Activated naive CD8-positive, alpha-beta T cell treated with anti-CD3 and anti-CD28 coated beads, Interleukin-2, amount 10 ng/mL, durations not matched to agents 7 days and 5 days (primary cell): ENCODE measurements at regions not wholly inside any gene's neighbourhood (a gene's known extent, or its start where the extent isn't known, plus 50 kb on each side); places are given as distances from the start of the nearest gene placed in this dataset.

ENCODE experiments used
- ATAC-seq: fragments of 150-1000 bp; cut with Tn5 transposase; one replicate; pipeline ENCODE4 v1.10.0; 2021; ENCODE audit warnings: low read depth, moderate library complexity
- POLR2A ChIA-PET: fragments of 350-600 bp; sonication (Branson Sonifier 250); formaldehyde crosslinking; loops from one replicate; lab custom pipeline; 2021; ENCODE audit warnings: antibody characterized with exemption; lab: Charles Lee
- DNase-seq: peaks from one replicate; pipeline ENCODE4 v3.0.0; 2021
- H3K27ac Mint-ChIP-seq: one replicate; pipeline ENCODE4 v1.8.0; 2022; ENCODE audit warnings: mild to moderate bottlenecking, mixed read lengths
- H3K27me3 Mint-ChIP-seq: one replicate; pipeline ENCODE4 v1.8.0; 2022; ENCODE audit warnings: mild to moderate bottlenecking, moderate library complexity, mixed read lengths
- H3K36me3 Mint-ChIP-seq: one replicate; pipeline ENCODE4 v1.8.0; 2021; ENCODE audit warnings: mild to moderate bottlenecking, mixed read lengths
- H3K4me1 Mint-ChIP-seq: one replicate; pipeline ENCODE4 v1.8.0; 2021; ENCODE audit warnings: mixed read lengths
- H3K4me3 Mint-ChIP-seq: one replicate; pipeline ENCODE4 v1.8.0; 2022; ENCODE audit warnings: mild to moderate bottlenecking, moderate library complexity, mixed read lengths
- H3K9me3 Mint-ChIP-seq: one replicate; pipeline ENCODE4 v1.8.0; 2021; ENCODE audit warnings: mixed read lengths

DNA sequence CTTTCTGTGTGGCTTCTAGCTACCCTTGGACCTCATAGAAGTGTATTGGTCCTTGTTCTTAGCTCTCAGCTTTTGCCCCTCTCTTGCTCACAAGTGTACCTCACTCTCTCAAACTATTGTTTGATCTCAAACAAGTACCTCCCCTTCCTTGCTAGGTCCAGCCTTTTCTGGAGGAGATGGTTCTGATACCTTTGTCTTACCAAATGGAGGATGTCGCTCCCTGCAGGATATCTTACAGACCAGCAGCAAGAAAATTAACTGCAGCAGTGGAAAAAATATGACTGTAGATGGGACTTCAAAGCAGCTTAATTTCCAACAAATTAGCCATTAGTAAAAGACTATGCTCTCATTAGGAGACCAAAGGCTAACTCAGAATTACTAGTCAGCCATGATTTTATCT is 388.1 kb upstream of the ROBO2 start:
- Mint-ChIP-seq H3K9me3 (no peaks in the 10 kb centered on the region), H3K4me3 (no peak overlapping the region), H3K27ac (no peak overlapping the region), H3K27me3 (no peaks in the 10 kb centered on the region), H3K36me3 (no peaks in the 10 kb centered on the region), H3K4me1 (no peaks in the 10 kb centered on the region)
- no peak for DNase-seq
- no peak for ATAC-seq
- POLR2A ChIA-PET, result no interaction called here

DNA sequence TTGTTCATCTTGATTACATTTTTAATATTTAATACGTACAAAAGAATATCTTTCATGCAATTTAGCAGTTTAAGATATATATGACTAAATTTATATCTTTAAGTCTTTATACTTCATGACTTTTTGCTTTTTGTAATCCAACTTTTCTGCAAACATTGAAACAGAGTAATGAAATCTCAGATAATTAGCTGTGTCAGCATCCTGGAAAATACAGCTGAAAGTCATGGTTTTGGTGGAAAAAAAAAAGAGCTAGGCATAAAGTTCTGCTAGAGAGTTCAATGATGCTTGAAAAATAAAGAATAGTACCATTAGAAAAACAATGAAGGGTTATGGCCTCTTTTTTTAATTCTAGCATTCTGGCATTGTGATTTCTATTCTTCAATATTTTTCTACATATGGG is 387.4 kb upstream of the ROBO2 start:
- Mint-ChIP-seq H3K4me1 (no peaks in the 10 kb centered on the region), H3K9me3 (no peaks in the 10 kb centered on the region), H3K27ac (no peak overlapping the region), H3K4me3 (no peak overlapping the region), H3K27me3 (no peaks in the 10 kb centered on the region), H3K36me3 (no peaks in the 10 kb centered on the region)
- DNase-seq, result no peak
- POLR2A ChIA-PET, result no interaction called here
- no peak for ATAC-seq

DNA sequence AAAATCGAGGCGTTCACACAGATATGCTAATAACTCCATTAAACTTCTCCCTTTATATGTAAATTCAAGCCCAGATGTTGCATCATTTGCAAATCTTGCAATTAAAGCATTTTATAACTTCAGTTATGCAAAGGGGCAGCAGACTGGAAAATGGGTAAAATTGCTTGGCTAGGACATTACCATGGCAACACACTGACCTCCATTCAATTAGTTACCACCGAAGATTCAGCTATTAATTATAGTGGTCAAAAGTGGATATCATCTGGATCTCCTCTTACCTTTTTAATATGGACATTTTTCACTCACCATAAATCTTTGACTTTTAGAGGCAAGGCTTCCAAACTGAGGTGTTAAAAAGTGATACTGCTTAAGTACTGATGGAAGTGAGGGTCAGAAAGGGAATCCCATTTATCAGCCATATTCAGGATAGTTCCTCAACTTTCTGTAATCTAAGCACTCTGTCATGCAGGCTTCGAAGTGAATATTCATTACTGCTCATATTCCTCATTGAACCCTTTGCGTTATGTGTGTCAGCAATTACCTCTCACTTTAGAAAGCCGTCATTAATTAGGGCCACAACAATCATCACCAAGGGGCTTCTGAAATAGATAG is 386.2 kb upstream of the ROBO2 start:
- ATAC-seq (no peak), DNase-seq (no peak)
- Mint-ChIP-seq H3K36me3 (no peaks in the 10 kb centered on the region), H3K4me1 (no peaks in the 10 kb centered on the region), H3K4me3 (no peak overlapping the region), H3K27ac (no peak overlapping the region), H3K9me3 (no peaks in the 10 kb centered on the region), H3K27me3 (no peaks in the 10 kb centered on the region)
- POLR2A ChIA-PET, result no interaction called here

DNA sequence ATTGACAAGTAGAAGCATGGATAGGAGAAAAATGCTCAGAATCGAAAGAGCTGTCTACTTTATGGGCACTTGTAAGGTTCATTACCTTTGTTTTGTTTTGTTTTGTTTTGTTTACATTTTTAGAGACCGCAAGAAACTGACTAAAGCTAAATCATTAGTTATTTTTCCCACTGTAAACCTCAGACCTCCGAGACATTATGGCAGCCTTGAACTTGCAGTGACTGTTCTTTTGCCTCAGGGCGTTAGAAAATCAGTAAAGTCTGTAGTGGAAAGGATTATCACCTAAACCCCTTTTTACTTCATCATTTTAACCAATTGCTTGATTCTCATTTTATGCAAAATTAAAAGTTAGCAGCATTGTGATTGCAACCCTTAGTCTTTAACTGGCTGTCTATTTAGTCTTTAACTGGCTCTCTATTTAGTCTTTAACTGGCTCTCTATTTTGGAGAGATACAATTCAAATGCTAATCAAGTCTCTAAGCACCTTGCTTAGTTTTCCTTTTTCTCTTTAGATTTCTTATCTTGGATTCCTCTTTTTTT is 383.3 kb upstream of the ROBO2 start:
- no peaks in the 10 kb centered on the region for H3K36me3 Mint-ChIP-seq

GRCh38 chr3:76657909-76658308 is 382.0 kb upstream of the ROBO2 start:
- Mint-ChIP-seq H3K4me3 (no peak overlapping the region), H3K27ac (no peak overlapping the region), H3K36me3 (no peaks in the 10 kb centered on the region), H3K4me1 (no peaks in the 10 kb centered on the region), H3K27me3 (no peaks in the 10 kb centered on the region), H3K9me3 (no peaks in the 10 kb centered on the region)
- ATAC-seq (no peak), DNase-seq (no peak)
- POLR2A ChIA-PET, result no interaction called here

More for the DNA sequence above, 383.3 kb upstream of the ROBO2 start:
- Mint-ChIP-seq H3K27me3 (no peaks in the 10 kb centered on the region), H3K9me3 (no peaks in the 10 kb centered on the region), H3K4me1 (no peaks in the 10 kb centered on the region), H3K27ac (no peak overlapping the region), H3K4me3 (no peak overlapping the region)
- ATAC-seq, result no peak
- POLR2A ChIA-PET, result no interaction called here
- DNase-seq, result no peak

DNA sequence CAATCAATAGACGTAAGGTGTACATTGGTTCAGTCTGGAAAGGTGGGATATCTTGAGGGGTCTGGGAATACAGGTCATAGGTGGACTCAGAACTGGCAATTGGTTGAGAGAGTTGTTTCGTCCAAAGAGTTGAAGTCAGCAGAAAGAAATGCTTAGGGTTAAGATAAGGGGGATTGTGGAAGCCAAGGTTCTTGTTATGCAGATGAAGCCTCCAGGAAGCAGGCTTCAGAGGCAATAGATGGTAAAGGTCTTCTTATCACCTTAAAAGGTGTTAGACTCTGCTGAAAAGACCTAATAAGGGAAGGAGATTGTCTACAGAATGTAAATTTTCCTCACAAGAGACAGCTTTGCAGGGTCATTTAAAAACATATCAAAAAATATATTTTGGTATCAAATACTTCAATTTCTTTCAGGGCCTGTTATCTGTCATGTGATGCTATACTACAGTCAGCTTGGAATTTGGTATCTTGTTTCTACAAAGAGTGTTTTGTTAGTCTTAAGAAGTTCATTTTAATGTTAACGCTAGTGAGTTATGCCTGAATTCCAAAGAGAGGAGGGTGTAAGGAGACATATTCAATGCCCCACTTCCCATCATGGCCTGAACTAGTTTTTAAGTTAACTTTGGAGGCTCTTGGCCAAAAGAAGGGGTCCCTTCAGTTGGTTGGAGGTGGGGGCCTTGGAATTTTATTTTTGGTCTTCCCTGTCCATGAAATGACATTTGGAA is 378.2 kb upstream of the ROBO2 start:
- H3K27me3 Mint-ChIP-seq, result no peaks in the 10 kb centered on the region
- H3K4me1 Mint-ChIP-seq, result no peaks in the 10 kb centered on the region
- no peak overlapping the region for H3K27ac Mint-ChIP-seq
- no peak overlapping the region for H3K4me3 Mint-ChIP-seq
- POLR2A ChIA-PET, result no interaction called here
- DNase-seq (no peak), ATAC-seq (no peak)
- H3K36me3 Mint-ChIP-seq, result no peaks in the 10 kb centered on the region
- no peaks in the 10 kb centered on the region for H3K9me3 Mint-ChIP-seq

- Mint-ChIP-seq H3K4me1 (no peaks in the 10 kb centered on the region), H3K36me3 (no peaks in the 10 kb centered on the region), H3K27me3 (no peaks in the 10 kb centered on the region), H3K9me3 (no peaks in the 10 kb centered on the region), H3K4me3 (no peak overlapping the region), H3K27ac (no peak overlapping the region)
- ATAC-seq (no peak), DNase-seq (no peak)
- POLR2A ChIA-PET, result no interaction called here
Measured at GRCh38 chr3:76664816-76665215, 375.1 kb upstream of the ROBO2 start.

DNA sequence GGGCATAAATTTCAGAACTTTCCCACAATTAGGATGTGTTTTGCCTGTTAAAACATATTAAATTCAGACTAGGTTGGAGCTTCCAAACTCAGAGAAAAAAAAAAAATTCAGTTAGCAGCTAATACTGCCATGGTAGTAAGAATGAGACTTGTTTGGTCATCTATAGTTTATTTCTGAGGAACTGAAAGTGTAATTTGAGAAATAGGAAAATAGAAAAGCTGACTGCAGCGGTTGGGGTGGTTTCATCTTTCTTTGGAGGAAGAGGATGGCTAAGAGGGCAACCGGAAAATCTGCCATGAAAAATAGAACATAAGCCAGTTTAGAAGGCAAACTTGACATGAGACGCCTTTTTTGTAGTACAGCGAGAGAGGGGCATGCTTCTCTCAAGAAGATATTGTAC is 371.2 kb upstream of the ROBO2 start:
- Mint-ChIP-seq H3K9me3 (peaks cover 1% of the 10 kb centered on the region), H3K4me1 (no peaks in the 10 kb centered on the region)

GRCh38 chr3:76669322-76669721 is 370.6 kb upstream of the ROBO2 start:
- POLR2A ChIA-PET, result no interaction called here
- Mint-ChIP-seq H3K4me3 (no peak overlapping the region), H3K9me3 (peaks cover 1% of the 10 kb centered on the region), H3K36me3 (no peaks in the 10 kb centered on the region), H3K27me3 (no peaks in the 10 kb centered on the region), H3K4me1 (no peaks in the 10 kb centered on the region), H3K27ac (no peak overlapping the region)
- no peak for ATAC-seq
- DNase-seq, result no peak

More for the DNA sequence above, 371.2 kb upstream of the ROBO2 start:
- DNase-seq (no peak), ATAC-seq (no peak)
- H3K4me3 Mint-ChIP-seq, result no peak overlapping the region
- no peaks in the 10 kb centered on the region for H3K36me3 Mint-ChIP-seq
- no peaks in the 10 kb centered on the region for H3K27me3 Mint-ChIP-seq
- H3K27ac Mint-ChIP-seq, result no peak overlapping the region
- POLR2A ChIA-PET, result no interaction called here

DNA sequence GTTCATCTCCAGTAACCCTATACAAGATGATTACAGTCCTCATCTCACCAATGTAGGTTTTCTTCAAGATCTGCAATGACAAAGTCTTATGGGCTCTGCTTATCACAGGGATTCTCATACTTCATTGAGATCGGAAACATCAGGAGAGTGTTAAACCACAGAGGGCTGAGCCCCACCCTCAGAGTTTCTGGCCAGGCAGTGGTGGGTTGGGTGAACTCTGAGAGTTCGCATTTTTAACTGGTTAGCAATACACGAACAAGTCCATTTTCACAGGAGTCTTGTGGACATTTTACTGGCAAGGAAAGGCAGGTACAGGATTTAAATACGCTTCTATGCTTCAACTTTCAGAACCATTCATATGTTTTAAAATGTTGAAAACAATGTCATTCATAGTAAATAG is 366.7 kb upstream of the ROBO2 start:
- H3K27me3 Mint-ChIP-seq, result no peaks in the 10 kb centered on the region
- POLR2A ChIA-PET, result no interaction called here

GRCh38 chr3:76679541-76679940 is 360.4 kb upstream of the ROBO2 start:
- POLR2A ChIA-PET, result no interaction called here
- Mint-ChIP-seq H3K4me1 (no peaks in the 10 kb centered on the region), H3K27ac (no peak overlapping the region), H3K27me3 (no peaks in the 10 kb centered on the region), H3K4me3 (no peak overlapping the region), H3K36me3 (no peaks in the 10 kb centered on the region), H3K9me3 (no peaks in the 10 kb centered on the region)
- ATAC-seq (no peak), DNase-seq (no peak)

More for the DNA sequence above, 366.7 kb upstream of the ROBO2 start:
- H3K4me1 Mint-ChIP-seq, result no peaks in the 10 kb centered on the region
- ATAC-seq (no peak), DNase-seq (no peak)
- H3K4me3 Mint-ChIP-seq, result no peak overlapping the region
- H3K27ac Mint-ChIP-seq, result no peak overlapping the region
- peaks cover 1% of the 10 kb centered on the region for H3K9me3 Mint-ChIP-seq
- no peaks in the 10 kb centered on the region for H3K36me3 Mint-ChIP-seq

- Mint-ChIP-seq H3K27ac (no peak overlapping the region), H3K36me3 (no peaks in the 10 kb centered on the region), H3K27me3 (no peaks in the 10 kb centered on the region), H3K9me3 (no peaks in the 10 kb centered on the region), H3K4me3 (no peak overlapping the region), H3K4me1 (no peaks in the 10 kb centered on the region)
- ATAC-seq (no peak), DNase-seq (no peak)
- POLR2A ChIA-PET, result no interaction called here
Measured at GRCh38 chr3:76683256-76683655, 356.6 kb upstream of the ROBO2 start.

DNA sequence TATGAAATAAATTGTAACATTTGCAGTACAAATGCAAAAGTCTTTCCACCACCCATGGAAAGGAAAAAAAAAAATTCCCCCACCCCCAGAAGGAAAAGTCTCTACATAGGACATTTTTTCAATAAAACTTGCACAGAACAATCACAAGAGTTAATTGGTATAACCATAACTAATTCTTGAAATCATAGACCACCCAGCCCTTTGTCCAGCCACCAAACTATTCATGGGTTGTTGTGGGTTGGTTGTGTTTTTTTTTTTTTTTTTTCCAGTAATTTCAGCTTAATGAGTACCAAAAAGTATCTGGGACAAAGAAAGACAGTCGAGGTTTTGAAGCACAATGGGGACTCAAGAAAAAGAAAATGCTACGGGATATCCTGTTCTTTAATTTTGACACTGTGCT is 355.0 kb upstream of the ROBO2 start:
- H3K36me3 Mint-ChIP-seq, result no peaks in the 10 kb centered on the region
- no peak overlapping the region for H3K4me3 Mint-ChIP-seq
- H3K27me3 Mint-ChIP-seq, result no peaks in the 10 kb centered on the region
- no peak for ATAC-seq
- H3K27ac Mint-ChIP-seq, result no peak overlapping the region
- DNase-seq, result no peak
- POLR2A ChIA-PET, result no interaction called here
- H3K4me1 Mint-ChIP-seq, result no peaks in the 10 kb centered on the region
- H3K9me3 Mint-ChIP-seq, result peaks cover 3% of the 10 kb centered on the region

DNA sequence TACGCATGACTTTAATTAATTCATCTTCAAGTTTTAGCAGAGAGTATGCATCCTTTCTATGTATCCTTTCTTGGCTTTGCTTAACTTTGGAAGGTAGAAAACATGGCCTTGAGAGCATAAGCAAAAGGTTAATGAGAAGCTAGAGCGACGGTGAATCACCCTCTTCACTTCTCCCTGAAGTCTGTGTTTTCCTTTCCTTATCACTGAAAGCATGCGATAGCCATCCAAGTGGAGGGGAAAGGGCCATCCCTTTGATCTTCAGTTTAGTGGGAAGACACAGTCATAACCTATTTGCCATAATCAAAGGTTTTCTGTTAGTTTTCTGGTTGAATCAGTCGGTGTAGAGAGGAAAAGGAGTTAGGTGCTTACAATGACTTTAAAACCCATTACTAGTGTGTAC is 354.0 kb upstream of the ROBO2 start:
- Mint-ChIP-seq H3K36me3 (no peaks in the 10 kb centered on the region), H3K9me3 (peaks cover 3% of the 10 kb centered on the region), H3K4me1 (no peaks in the 10 kb centered on the region), H3K27me3 (no peaks in the 10 kb centered on the region), H3K4me3 (no peak overlapping the region), H3K27ac (no peak overlapping the region)
- ATAC-seq (no peak), DNase-seq (no peak)
- POLR2A ChIA-PET, result no interaction called here
